HG03442 (cell line): ENCODE measurements at regions not wholly inside any gene's neighbourhood (a gene's known extent, or its start where the extent isn't known, plus 50 kb on each side); places are given as distances from the start of the nearest gene placed in this dataset.
"Not testable (repeated sequence)": the region's sequence is repeated elsewhere in the genome, so short reads cannot be mapped to it uniquely, and the experiment has no call there.

ENCODE experiments used
- ATAC-seq: cut with Tn5 transposase; IDR thresholded peaks from one replicate; pipeline ENCODE4 v1.9.1; 2021; ENCODE audit warnings: mild to moderate bottlenecking, moderate library complexity; ENCODE audit not compliant: unreplicated experiment

GRCh38 chr6:112574190-112574589, 227.1 kb downstream of the RFPL4B start:
- ATAC-seq = no peak

- ATAC-seq = no peak
Measured at GRCh38 chr6:112575309-112575834, 228.2 kb downstream of the RFPL4B start.

GRCh38 chr6:112576423-112576822, 229.3 kb downstream of the RFPL4B start:
- ATAC-seq = no peak

- no peak for ATAC-seq
Measured at GRCh38 chr6:112579601-112580000, 232.5 kb downstream of the RFPL4B start.

- ATAC-seq = no peak
Measured at GRCh38 chr6:112581015-112581414, 233.9 kb downstream of the RFPL4B start.

GRCh38 chr6:112590326-112590725, 243.2 kb downstream of the RFPL4B start:
- ATAC-seq = no peak

GRCh38 chr6:112591329-112591728, 244.2 kb downstream of the RFPL4B start:
- ATAC-seq = no peak

GRCh38 chr6:112592159-112592558, 245.0 kb downstream of the RFPL4B start:
- ATAC-seq = no peak

GRCh38 chr6:112594886-112595594, 247.9 kb downstream of the RFPL4B start:
- no peak for ATAC-seq

GRCh38 chr6:112595841-112596240, 248.7 kb downstream of the RFPL4B start:
- no peak for ATAC-seq

GRCh38 chr6:112597176-112597575, 250.0 kb downstream of the RFPL4B start:
- ATAC-seq = no peak

- ATAC-seq = no peak
Measured at GRCh38 chr6:112600168-112600567, 253.0 kb downstream of the RFPL4B start.

- no peak for ATAC-seq
Measured at GRCh38 chr6:112603726-112604125, 256.6 kb downstream of the RFPL4B start.

- no peak for ATAC-seq
Measured at GRCh38 chr6:112606656-112607435, 259.7 kb downstream of the RFPL4B start.

- ATAC-seq = not testable (repeated sequence)
Measured at GRCh38 chr6:112608925-112609324, 261.8 kb downstream of the RFPL4B start.

- no peak for ATAC-seq
Measured at GRCh38 chr6:112613410-112613809, 266.3 kb downstream of the RFPL4B start.

GRCh38 chr6:112618849-112619248, 271.7 kb downstream of the RFPL4B start:
- ATAC-seq = no peak

- peak; percentile 79 for ATAC-seq
Measured at GRCh38 chr6:112620812-112621569, 273.9 kb downstream of the RFPL4B start.

GRCh38 chr6:112622036-112622435, 274.9 kb downstream of the RFPL4B start:
- no peak for ATAC-seq

GRCh38 chr6:112626468-112627082, 279.4 kb downstream of the RFPL4B start:
- ATAC-seq = peak; percentile 93

GRCh38 chr6:112634376-112634775, 287.2 kb downstream of the RFPL4B start:
- no peak for ATAC-seq
